Thymus (tissue), 11 donors: ENCODE measurements at regions not wholly inside any gene's neighbourhood (a gene's known extent, or its start where the extent isn't known, plus 50 kb on each side); places are given as distances from the start of the nearest gene placed in this dataset.

Experiments
- DNase-seq, 9 donors: peaks; one replicate each; pipeline ENCODE4 v3.0.0-alpha.2; 2013; ENCODE audit warnings: low spot score in 9 of 9, low read depth in 6 of 9, missing footprints in 1 of 9
- H3K27ac ChIP-seq, 2 donors: one replicate each; pipeline ENCODE4 v1.5.1; 2013; ENCODE audit warnings: control low read depth in 1 of 2, low read depth in 1 of 2, low read length in 1 of 2, mild to moderate bottlenecking in 1 of 2, moderate library complexity in 1 of 2
- H3K27me3 ChIP-seq, 2 donors: one replicate each; pipeline ENCODE4 v1.5.1; 2013; ENCODE audit warnings: low read length in 1 of 2; ENCODE audit not compliant: control insufficient read depth in 2 of 2, insufficient read depth in 1 of 2
- H3K36me3 ChIP-seq, 2 donors: one replicate each; pipeline ENCODE4 v1.5.1; 2013; ENCODE audit warnings: low read length in 1 of 2, mild to moderate bottlenecking in 1 of 2, moderate library complexity in 1 of 2; ENCODE audit not compliant: control insufficient read depth in 2 of 2, insufficient read depth in 2 of 2
- H3K4me1 ChIP-seq, 2 donors: one replicate each; pipeline ENCODE4 v1.5.1; 2013; ENCODE audit warnings: low read length in 2 of 2; ENCODE audit not compliant: control insufficient read depth in 2 of 2, insufficient read depth in 2 of 2
- H3K4me3 ChIP-seq, 2 donors: one replicate each; pipeline ENCODE4 v1.5.1; 2013; ENCODE audit warnings: low read length in 2 of 2, control low read depth in 1 of 2, mild to moderate bottlenecking in 1 of 2
- H3K9me3 ChIP-seq, 2 donors: one replicate each; pipeline ENCODE4 v1.5.1; 2013; ENCODE audit warnings: low read length in 1 of 2, mild to moderate bottlenecking in 1 of 2; ENCODE audit not compliant: control insufficient read depth in 2 of 2, insufficient read depth in 1 of 2
- WGBS: extraction: QIAGEN DNeasy Blood & Tissue Kit; methylation state at CpG from one replicate; pipeline ENCODE4 v1.1.7; 2013; 5-methylcytosine and 5-hydroxymethylcytosine counted together
- donor health status: healthy.

DNA sequence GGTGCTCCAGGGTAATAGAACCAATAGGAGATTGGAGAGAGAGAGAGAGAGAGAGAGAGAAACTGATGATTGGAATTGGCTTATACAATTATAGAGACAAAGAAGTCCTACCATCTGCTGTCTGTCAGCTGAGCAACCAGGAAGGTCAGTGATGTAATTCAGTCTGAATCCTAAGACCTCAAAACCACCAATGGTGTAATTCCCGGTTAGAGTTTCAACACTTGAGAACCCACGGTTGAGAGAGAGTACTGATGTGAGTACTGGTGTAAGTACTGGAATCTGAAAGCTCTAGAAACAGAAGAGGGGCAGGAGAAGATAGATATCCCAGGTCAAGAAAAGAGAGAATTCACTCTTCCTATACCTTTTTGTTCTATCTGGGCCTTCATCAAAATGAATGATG, 775.8 kb downstream of the EFNA5 start:
- no peaks in the 10 kb centered on the region for H3K9me3 ChIP-seq
- no peaks in the 10 kb centered on the region for H3K36me3 ChIP-seq
- H3K27me3 ChIP-seq, result no peaks in the 10 kb centered on the region
- no peak overlapping the region for H3K27ac ChIP-seq
- no peaks in the 10 kb centered on the region for H3K4me1 ChIP-seq
- no peak for DNase-seq
- no peak overlapping the region for H3K4me3 ChIP-seq
- WGBS, result 91% methylated on average over 2 of the region's 2 CpGs

DNA sequence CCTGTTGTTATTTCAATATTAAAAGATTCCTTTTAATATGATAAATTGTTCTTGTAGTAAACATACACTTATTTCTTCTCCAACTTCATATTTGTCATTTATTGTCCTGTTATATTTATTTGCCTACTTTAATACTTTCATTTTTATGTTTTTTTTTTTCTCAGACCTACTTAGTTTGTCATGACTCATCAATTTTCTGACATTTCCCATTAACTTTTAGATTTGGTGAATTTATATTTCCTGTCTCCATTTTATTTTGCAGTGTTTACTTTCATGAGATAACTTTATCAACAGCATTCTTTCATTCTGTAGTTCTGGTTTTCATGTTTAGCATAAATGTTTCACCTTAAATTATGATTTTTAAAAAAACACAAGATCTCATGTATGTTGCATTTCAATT, 788.7 kb downstream of the EFNA5 start:
- no peaks in the 10 kb centered on the region for H3K27me3 ChIP-seq
- H3K36me3 ChIP-seq, result no peaks in the 10 kb centered on the region
- no peaks in the 10 kb centered on the region for H3K9me3 ChIP-seq
- H3K4me1 ChIP-seq, result no peaks in the 10 kb centered on the region
- H3K27ac ChIP-seq, result no peak overlapping the region
- no peak overlapping the region for H3K4me3 ChIP-seq
- no peak for DNase-seq

DNA sequence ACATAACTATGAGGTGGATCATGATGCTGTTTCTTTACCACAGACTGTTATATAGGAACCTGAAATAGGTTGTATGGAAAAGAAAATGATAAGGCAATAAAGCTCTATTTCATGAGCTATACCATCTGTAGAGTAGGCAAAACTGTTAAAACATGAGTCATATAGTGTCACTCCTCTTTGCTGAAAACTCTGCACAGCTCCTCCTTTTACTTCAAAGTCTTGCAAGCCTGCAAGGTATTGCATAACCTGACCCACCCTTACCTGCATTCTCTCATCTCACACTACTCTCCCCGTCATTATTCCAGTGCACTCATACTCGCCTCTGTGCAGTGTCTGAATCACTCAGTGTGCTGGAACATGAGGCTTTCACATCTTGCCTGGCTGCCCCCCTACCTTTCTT, 790.1 kb downstream of the EFNA5 start:
- 84% methylated on average over 2 of the region's 2 CpGs for WGBS
- Histone ChIP-seq H3K27me3 (peaks cover 0 to under 1% of the 10 kb centered on the region in 2 donors), H3K4me1 (no peaks in the 10 kb centered on the region), H3K36me3 (no peaks in the 10 kb centered on the region), H3K27ac (no peak overlapping the region), H3K9me3 (peaks cover 0 to 12% of the 10 kb centered on the region in 2 donors), H3K4me3 (no peak overlapping the region)
- no peak for DNase-seq

DNA sequence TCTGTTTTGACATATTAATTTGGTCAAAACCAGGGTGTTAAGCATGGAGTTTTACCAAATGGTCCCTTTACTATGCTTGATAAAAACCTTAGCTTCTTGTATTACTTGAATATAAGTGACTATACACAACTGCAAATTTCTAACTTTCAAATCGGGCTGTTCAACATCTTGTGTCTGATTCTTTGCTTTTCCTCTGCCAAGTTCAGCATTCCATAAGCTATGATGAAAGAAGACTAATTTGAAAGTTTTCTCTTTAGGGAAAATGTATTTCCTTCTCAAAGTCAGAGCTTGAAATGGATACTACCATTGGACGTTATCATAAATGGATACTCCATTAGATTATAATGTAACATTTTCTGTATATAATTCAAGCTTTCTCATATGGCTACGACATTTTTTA, 792.9 kb downstream of the EFNA5 start:
- Histone ChIP-seq H3K27me3 (peaks cover 0 to 3% of the 10 kb centered on the region in 2 donors), H3K4me1 (no peaks in the 10 kb centered on the region), H3K36me3 (no peaks in the 10 kb centered on the region), H3K27ac (no peak overlapping the region), H3K9me3 (peaks cover 0 to 15% of the 10 kb centered on the region in 2 donors), H3K4me3 (no peak overlapping the region)
- WGBS, result 92% methylated on average over 3 of the region's 3 CpGs
- DNase-seq, result no peak

DNA sequence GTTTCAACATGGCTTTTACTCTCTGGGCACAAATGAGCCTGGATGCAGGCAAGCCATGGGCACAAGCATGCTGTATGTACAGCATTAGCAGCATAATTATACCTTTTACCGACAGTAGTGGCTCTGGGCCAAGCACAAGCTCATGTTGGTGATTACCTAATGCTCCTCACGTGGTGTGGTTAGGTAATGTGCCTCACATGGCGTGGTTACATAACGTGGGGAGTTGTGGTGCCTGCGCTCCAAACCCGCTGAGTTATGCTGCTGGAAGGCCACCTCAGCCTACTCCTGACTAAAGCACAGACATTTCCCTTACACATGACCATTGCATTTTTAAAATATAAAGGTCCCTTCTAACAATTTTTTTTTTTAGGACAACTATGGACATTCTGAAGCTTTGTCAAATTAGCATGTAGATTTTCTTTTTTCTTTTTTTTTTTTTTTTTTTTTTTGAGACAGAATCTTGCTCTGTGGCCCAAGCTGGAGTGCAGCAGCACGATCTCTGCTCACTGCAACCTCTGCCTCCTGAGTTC, 794.0 kb downstream of the EFNA5 start:
- H3K27me3 ChIP-seq, result peaks cover 0 to 5% of the 10 kb centered on the region in 2 donors
- H3K4me1 ChIP-seq, result no peaks in the 10 kb centered on the region
- H3K27ac ChIP-seq, result no peak overlapping the region
- no peak overlapping the region for H3K4me3 ChIP-seq
- DNase-seq, result peak in 1 of 9 donors; percentile 12
- WGBS, result 96% methylated on average over 7 of the region's 7 CpGs
- no peaks in the 10 kb centered on the region for H3K36me3 ChIP-seq
- peaks cover 0 to 15% of the 10 kb centered on the region in 2 donors for H3K9me3 ChIP-seq

DNA sequence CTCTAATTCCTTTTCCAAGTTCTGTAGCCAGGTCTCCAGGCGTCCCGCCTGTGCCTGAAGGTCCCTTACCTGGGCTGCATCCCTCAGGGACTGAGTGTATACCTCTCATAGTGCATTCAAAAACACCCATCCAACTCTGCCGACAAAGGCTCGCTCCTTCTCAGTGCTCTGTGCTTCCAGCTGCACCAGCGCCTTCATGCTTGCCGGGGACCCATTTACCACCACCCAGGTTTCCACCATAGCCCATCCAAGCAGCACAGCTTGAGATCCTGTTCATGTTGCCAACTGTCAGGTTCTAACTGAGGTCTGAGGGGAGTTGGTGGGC, 794.5 kb downstream of the EFNA5 start:
- peaks cover 0 to 15% of the 10 kb centered on the region in 2 donors for H3K9me3 ChIP-seq
- no peak overlapping the region for H3K27ac ChIP-seq
- no peaks in the 10 kb centered on the region for H3K36me3 ChIP-seq
- no peak overlapping the region for H3K4me3 ChIP-seq
- DNase-seq, result no peak
- H3K4me1 ChIP-seq, result no peaks in the 10 kb centered on the region
- WGBS, result 98% methylated on average over 6 of the region's 6 CpGs
- H3K27me3 ChIP-seq, result peaks cover 0 to 5% of the 10 kb centered on the region in 2 donors

DNA sequence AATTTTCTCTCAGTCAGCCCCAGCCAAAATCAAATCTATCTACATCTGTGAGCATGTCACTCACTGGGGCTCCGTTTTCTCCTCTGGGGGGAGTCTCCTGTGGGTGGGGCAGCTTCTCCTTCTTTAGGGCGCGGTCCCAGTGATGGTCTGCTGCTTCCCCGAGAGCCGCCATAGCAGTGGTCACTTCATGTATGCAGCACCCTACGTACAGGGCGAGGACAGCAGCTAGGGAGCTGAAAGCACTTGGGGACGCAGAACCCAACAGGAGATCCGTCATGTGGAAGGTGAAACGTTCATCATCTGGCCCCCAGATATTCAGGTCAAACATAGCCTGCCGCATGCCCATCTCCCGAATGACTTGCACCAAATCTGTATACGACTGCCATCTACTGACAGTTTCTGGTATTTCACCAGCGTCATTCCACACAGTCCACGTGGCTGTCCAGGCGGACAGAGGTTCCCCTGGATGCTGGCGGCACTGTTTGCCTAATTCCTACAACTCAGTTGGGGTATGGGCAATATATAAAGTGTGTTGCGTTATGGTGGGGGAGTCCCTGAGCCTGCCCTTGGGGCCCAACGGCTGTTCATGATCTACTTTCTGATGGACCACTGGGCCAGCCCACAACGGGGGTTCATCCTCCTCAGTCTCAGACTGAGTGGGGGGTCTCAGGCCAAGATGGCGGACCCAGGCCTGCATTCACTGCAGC, 795.0 kb downstream of the EFNA5 start:
- DNase-seq, result peak in 1 of 9 donors; percentile 6
- Histone ChIP-seq H3K27ac (no peak overlapping the region), H3K9me3 (peaks cover 0 to 15% of the 10 kb centered on the region in 2 donors), H3K4me3 (no peak overlapping the region), H3K4me1 (no peaks in the 10 kb centered on the region), H3K36me3 (no peaks in the 10 kb centered on the region), H3K27me3 (peaks cover 0 to 5% of the 10 kb centered on the region in 2 donors)
- WGBS, result 92% methylated on average over 21 of the region's 21 CpGs

DNA sequence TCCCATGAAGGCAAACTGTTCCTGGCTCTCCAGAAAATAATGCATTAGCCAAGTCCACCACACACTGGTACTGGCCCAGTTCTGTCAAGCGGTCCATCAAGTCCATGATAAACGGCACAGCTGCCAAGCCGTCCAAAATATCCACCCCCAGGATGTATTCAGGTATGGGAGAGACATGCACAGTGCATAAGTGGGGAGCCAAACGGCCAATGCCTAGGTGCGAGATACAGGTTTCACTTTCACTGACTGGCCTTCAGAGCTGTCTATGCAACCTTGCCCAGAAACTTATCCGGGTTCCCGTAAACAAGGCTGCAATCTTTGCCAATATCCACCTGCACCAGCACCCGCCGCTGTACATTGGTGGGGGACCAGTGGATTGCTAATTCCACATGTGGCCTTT, 795.8 kb downstream of the EFNA5 start:
- DNase-seq, result no peak
- Histone ChIP-seq H3K27me3 (peaks cover 0 to 5% of the 10 kb centered on the region in 2 donors), H3K4me3 (no peak overlapping the region), H3K4me1 (no peaks in the 10 kb centered on the region), H3K36me3 (no peaks in the 10 kb centered on the region), H3K9me3 (peaks cover 0 to 15% of the 10 kb centered on the region in 2 donors), H3K27ac (no peak overlapping the region)
- WGBS, result 94% methylated on average over 9 of the region's 9 CpGs

DNA sequence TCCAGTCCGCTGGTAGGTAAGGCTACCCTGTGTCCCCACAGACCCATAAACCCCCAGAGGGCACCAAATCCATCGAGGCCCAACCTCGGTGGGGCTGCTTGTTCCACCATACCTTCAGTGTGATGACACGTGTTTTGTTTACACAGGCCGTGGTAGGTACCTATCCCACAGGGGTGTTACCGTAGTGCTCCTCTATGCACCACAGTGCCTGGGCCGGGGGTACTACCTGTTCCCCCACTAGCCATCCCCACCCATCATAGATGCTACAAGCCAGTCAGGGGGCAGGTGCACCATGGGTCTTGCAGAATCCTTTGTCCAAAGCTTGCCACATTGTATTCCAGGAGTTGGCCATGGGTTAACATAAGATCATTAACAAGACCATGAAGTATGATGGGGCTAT, 796.2 kb downstream of the EFNA5 start:
- no peak for DNase-seq
- H3K4me3 ChIP-seq, result no peak overlapping the region
- H3K9me3 ChIP-seq, result peaks cover 0 to 15% of the 10 kb centered on the region in 2 donors
- H3K27me3 ChIP-seq, result peaks cover 0 to 5% of the 10 kb centered on the region in 2 donors
- no peak overlapping the region for H3K27ac ChIP-seq
- WGBS, result 97% methylated on average over 7 of the region's 7 CpGs
- H3K36me3 ChIP-seq, result no peaks in the 10 kb centered on the region
- H3K4me1 ChIP-seq, result no peaks in the 10 kb centered on the region
